Activated T-cell treated with anti-CD3 and anti-CD28 coated beads, Interleukin-2, amount 50 U/mL, for 24 hours (primary cell): ENCODE measurements at regions not wholly inside any gene's neighbourhood (a gene's known extent, or its start where the extent isn't known, plus 50 kb on each side); places are given as distances from the start of the nearest gene placed in this dataset.

Experiments used
- DNase-seq: peaks from one replicate; pipeline ENCODE4 v3.0.0-alpha.2; 2020
- H3K27ac Mint-ChIP-seq: 2 replicates; pipeline ENCODE4 v1.8.0; 2020; ENCODE audit warnings: mild to moderate bottlenecking, mixed read lengths
- H3K27me3 Mint-ChIP-seq: 2 replicates; pipeline ENCODE4 v1.8.0; 2020; ENCODE audit warnings: mixed read lengths
- H3K36me3 Mint-ChIP-seq: 2 replicates; pipeline ENCODE4 v1.8.0; 2020; ENCODE audit warnings: low read depth, mixed read lengths
- H3K4me1 Mint-ChIP-seq: 2 replicates; pipeline ENCODE4 v1.8.0; 2020; ENCODE audit warnings: low read depth, mixed read lengths
- H3K4me3 Mint-ChIP-seq: 2 replicates; pipeline ENCODE4 v1.8.0; 2020; ENCODE audit warnings: mild to moderate bottlenecking, moderate library complexity, mixed read lengths
- H3K9me3 Mint-ChIP-seq: 2 replicates; pipeline ENCODE4 v1.8.0; 2020; ENCODE audit warnings: mixed read lengths

- no peak overlapping the region for H3K27ac Mint-ChIP-seq
- no peaks in the 10 kb centered on the region for H3K9me3 Mint-ChIP-seq
- no peaks in the 10 kb centered on the region for H3K36me3 Mint-ChIP-seq
- no peaks in the 10 kb centered on the region for H3K27me3 Mint-ChIP-seq
- no peak for DNase-seq
- no peaks in the 10 kb centered on the region for H3K4me1 Mint-ChIP-seq
- no peak overlapping the region for H3K4me3 Mint-ChIP-seq
Observed at GRCh38 chr5:167582283-167582682, 709.2 kb upstream of the WWC1 start.

DNA sequence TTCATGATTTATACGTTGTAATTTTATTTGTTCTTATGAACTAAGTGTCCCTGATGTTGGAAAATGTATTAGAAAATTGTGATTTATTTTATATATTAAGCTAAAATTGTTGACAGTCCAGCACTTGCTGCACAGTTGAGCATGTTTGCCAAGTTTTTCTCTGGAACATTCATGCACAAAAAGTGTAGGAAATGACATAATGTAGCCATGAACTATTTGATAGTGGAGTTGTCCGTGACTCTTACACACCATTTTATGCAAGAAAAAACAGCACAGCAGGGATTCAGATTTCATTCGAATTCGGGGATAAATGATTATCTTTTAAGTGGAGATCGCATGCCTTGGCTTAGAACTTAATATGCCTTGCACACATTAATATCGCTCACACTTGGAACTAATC, 708.6 kb upstream of the WWC1 start:
- DNase-seq = no peak
- Mint-ChIP-seq H3K27ac (no peak overlapping the region), H3K4me3 (no peak overlapping the region), H3K27me3 (no peaks in the 10 kb centered on the region), H3K9me3 (no peaks in the 10 kb centered on the region), H3K4me1 (no peaks in the 10 kb centered on the region), H3K36me3 (no peaks in the 10 kb centered on the region)

DNA sequence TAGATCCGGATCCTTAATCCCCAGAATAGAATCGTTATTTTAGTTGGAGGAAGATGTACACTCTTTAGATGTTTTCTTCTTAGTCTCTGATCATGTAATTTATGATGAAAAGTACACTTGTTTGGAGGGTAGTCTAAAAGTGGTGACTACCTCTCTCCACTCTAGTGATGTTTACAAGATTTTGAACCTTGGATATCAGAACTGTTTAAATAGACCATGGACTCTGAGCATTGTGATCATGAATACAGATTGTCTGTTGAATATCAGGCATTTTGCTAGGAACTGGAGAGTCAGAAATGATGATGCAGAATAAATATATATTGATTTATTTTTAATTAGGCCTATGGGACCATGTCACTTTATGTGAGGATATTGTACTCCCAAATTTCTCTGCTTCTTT, 706.3 kb upstream of the WWC1 start:
- Mint-ChIP-seq H3K27me3 (no peaks in the 10 kb centered on the region), H3K36me3 (no peaks in the 10 kb centered on the region), H3K27ac (no peak overlapping the region), H3K9me3 (no peaks in the 10 kb centered on the region), H3K4me3 (no peak overlapping the region), H3K4me1 (no peaks in the 10 kb centered on the region)
- DNase-seq = no peak

- DNase-seq = no peak
- H3K27me3 Mint-ChIP-seq = no peaks in the 10 kb centered on the region
- no peak overlapping the region for H3K27ac Mint-ChIP-seq
- no peaks in the 10 kb centered on the region for H3K9me3 Mint-ChIP-seq
- no peak overlapping the region for H3K4me3 Mint-ChIP-seq
- H3K4me1 Mint-ChIP-seq = no peaks in the 10 kb centered on the region
- no peaks in the 10 kb centered on the region for H3K36me3 Mint-ChIP-seq
Observed at GRCh38 chr5:167587772-167588437, 703.5 kb upstream of the WWC1 start.

GRCh38 chr5:167592114-167592513, 699.3 kb upstream of the WWC1 start:
- no peaks in the 10 kb centered on the region for H3K9me3 Mint-ChIP-seq
- DNase-seq = no peak
- no peaks in the 10 kb centered on the region for H3K27me3 Mint-ChIP-seq
- H3K4me3 Mint-ChIP-seq = no peak overlapping the region
- H3K36me3 Mint-ChIP-seq = no peaks in the 10 kb centered on the region
- no peaks in the 10 kb centered on the region for H3K4me1 Mint-ChIP-seq
- no peak overlapping the region for H3K27ac Mint-ChIP-seq

- no peak for DNase-seq
- H3K36me3 Mint-ChIP-seq = no peaks in the 10 kb centered on the region
- H3K27ac Mint-ChIP-seq = no peak overlapping the region
- no peaks in the 10 kb centered on the region for H3K9me3 Mint-ChIP-seq
- no peak overlapping the region for H3K4me3 Mint-ChIP-seq
- H3K27me3 Mint-ChIP-seq = no peaks in the 10 kb centered on the region
- no peaks in the 10 kb centered on the region for H3K4me1 Mint-ChIP-seq
Observed at GRCh38 chr5:167593329-167594060, 698.0 kb upstream of the WWC1 start.

DNA sequence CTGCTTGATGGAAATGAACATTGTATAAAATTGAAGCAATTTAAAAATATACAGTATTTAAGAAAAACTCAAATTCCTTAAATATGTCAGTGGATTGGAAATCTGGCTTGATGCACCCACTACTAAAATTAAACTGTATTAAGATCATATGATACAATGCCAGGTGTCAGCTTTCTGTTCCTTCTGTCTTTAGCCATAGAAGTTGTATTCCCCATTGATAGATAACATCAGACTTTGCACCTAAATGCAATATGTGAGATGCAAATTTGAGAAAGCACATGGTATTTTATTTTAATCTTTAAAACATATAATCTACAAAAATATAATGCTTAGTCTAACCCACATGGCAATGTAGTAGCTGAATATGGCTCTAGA, 697.4 kb upstream of the WWC1 start:
- no peak for DNase-seq
- H3K27ac Mint-ChIP-seq = no peak overlapping the region
- H3K4me1 Mint-ChIP-seq = no peaks in the 10 kb centered on the region
- no peaks in the 10 kb centered on the region for H3K9me3 Mint-ChIP-seq
- no peaks in the 10 kb centered on the region for H3K27me3 Mint-ChIP-seq
- no peaks in the 10 kb centered on the region for H3K36me3 Mint-ChIP-seq
- no peak overlapping the region for H3K4me3 Mint-ChIP-seq

GRCh38 chr5:167594750-167595149, 696.7 kb upstream of the WWC1 start:
- H3K36me3 Mint-ChIP-seq = no peaks in the 10 kb centered on the region
- no peak for DNase-seq
- H3K9me3 Mint-ChIP-seq = no peaks in the 10 kb centered on the region
- no peak overlapping the region for H3K4me3 Mint-ChIP-seq
- H3K4me1 Mint-ChIP-seq = no peaks in the 10 kb centered on the region
- H3K27ac Mint-ChIP-seq = no peak overlapping the region
- no peaks in the 10 kb centered on the region for H3K27me3 Mint-ChIP-seq

- DNase-seq = no peak
- no peaks in the 10 kb centered on the region for H3K27me3 Mint-ChIP-seq
- H3K36me3 Mint-ChIP-seq = no peaks in the 10 kb centered on the region
- H3K27ac Mint-ChIP-seq = no peak overlapping the region
- no peak overlapping the region for H3K4me3 Mint-ChIP-seq
- no peaks in the 10 kb centered on the region for H3K9me3 Mint-ChIP-seq
- no peaks in the 10 kb centered on the region for H3K4me1 Mint-ChIP-seq
Observed at GRCh38 chr5:167595196-167595595, 696.2 kb upstream of the WWC1 start.

GRCh38 chr5:167598166-167598565, 693.3 kb upstream of the WWC1 start:
- H3K36me3 Mint-ChIP-seq = no peaks in the 10 kb centered on the region
- DNase-seq = no peak
- no peaks in the 10 kb centered on the region for H3K4me1 Mint-ChIP-seq
- H3K27ac Mint-ChIP-seq = no peak overlapping the region
- no peaks in the 10 kb centered on the region for H3K9me3 Mint-ChIP-seq
- H3K27me3 Mint-ChIP-seq = no peaks in the 10 kb centered on the region
- H3K4me3 Mint-ChIP-seq = no peak overlapping the region

DNA sequence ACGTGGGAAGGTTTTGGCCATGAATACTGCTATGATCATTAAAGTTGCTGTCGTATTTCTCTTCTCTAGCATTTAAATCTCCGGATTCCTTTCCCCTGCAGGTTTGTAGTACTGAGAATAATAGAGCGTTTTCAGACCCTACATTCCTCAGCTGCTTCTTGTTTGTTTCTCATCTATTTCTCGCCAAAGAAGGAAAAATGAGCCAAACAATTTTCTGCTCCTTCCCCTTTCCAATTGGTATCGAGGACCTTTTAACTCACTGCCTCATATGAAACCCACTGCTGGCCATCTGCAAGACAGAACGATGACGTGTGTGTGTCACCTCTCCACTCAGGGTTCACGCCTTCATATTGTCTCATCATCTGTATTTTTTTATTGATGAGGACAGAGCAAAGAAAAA, 689.4 kb upstream of the WWC1 start:
- Mint-ChIP-seq H3K36me3 (no peaks in the 10 kb centered on the region), H3K4me3 (no peak overlapping the region), H3K9me3 (no peaks in the 10 kb centered on the region), H3K4me1 (no peaks in the 10 kb centered on the region), H3K27ac (no peak overlapping the region), H3K27me3 (no peaks in the 10 kb centered on the region)
- no peak for DNase-seq

DNA sequence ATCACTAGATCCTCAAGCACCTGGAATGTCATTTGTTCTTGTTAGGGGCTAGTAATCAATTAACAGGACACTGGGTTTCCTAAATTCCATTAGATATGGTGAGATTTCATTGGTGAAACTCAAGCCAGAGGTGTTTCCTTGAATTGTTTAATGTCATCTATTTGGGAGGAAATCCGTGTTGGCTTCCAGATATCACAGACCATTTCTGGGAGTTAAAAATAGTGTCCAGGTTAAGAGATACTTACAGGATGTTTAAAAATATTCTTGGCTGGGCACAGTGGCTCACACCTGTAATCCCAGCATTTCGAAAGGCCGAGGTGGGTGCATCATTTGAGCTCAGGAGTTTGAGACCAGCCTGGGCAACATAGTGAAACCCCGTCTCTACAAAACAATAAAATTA, 688.3 kb upstream of the WWC1 start:
- no peak overlapping the region for H3K4me3 Mint-ChIP-seq
- no peaks in the 10 kb centered on the region for H3K9me3 Mint-ChIP-seq
- no peak overlapping the region for H3K27ac Mint-ChIP-seq
- H3K27me3 Mint-ChIP-seq = no peaks in the 10 kb centered on the region
- DNase-seq = no peak
- no peaks in the 10 kb centered on the region for H3K36me3 Mint-ChIP-seq
- no peaks in the 10 kb centered on the region for H3K4me1 Mint-ChIP-seq

DNA sequence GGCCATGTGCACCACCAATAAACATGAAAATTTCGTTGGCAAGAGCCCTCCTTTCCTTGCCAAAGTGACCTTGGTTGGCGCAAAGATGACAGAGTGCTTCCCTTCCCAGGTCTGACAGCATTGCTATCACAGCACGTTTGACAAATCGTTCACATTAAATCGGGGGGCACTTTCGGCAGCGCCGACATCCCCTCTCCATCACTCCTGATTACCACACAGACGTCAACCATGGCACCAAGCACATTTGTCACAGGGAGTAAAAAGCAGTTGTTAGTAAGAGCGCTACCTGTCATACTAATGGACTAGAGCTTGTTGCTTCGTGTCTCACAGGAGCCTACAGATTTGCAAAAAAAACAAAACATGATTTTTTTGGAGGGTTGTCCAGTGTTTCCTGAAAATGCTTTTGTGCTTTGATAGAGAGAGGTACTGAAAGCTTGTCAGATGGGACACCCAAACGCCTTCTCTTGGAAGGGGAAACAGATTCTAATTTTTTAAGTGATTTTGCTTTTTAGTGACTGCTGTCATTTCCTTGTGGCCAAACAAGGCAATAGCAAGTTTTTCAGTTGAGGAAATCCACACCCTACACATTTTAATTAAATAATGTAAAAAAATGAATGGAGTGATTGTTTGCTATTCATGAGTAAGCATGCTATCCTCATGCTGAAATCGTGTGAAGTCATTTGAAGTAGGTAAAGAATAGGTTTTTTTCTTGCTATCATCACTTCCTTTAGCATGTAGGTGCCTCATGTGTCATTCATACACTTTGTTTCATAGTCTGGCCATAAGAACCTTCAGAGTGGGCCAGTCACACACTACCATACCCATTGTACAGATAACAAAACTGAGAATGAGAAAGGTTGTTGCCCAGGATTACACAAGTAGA, 682.8 kb upstream of the WWC1 start:
- H3K9me3 Mint-ChIP-seq = peaks cover 3% of the 10 kb centered on the region

GRCh38 chr5:167614294-167615021, 677.0 kb upstream of the WWC1 start:
- no peaks in the 10 kb centered on the region for H3K36me3 Mint-ChIP-seq
- H3K4me3 Mint-ChIP-seq = no peak overlapping the region
- no peaks in the 10 kb centered on the region for H3K27me3 Mint-ChIP-seq
- no peak for DNase-seq
- H3K4me1 Mint-ChIP-seq = no peaks in the 10 kb centered on the region
- no peak overlapping the region for H3K27ac Mint-ChIP-seq
- peaks cover 3% of the 10 kb centered on the region for H3K9me3 Mint-ChIP-seq

More for the DNA sequence above, 682.8 kb upstream of the WWC1 start:
- no peak overlapping the region for H3K4me3 Mint-ChIP-seq
- H3K4me1 Mint-ChIP-seq = no peaks in the 10 kb centered on the region
- no peaks in the 10 kb centered on the region for H3K27me3 Mint-ChIP-seq
- H3K27ac Mint-ChIP-seq = no peak overlapping the region
- no peaks in the 10 kb centered on the region for H3K36me3 Mint-ChIP-seq
- DNase-seq = no peak
